ENCODE measurements at regions not wholly inside any gene's neighbourhood (a gene's known extent, or its start where the extent isn't known, plus 50 kb on each side); places are given as distances from the start of the nearest gene placed in this dataset.

GRCh38 chr7:145030754-145031153, 194.9 kb upstream of the TPK1 start:
- TF ChIP-seq, protein P1, sequence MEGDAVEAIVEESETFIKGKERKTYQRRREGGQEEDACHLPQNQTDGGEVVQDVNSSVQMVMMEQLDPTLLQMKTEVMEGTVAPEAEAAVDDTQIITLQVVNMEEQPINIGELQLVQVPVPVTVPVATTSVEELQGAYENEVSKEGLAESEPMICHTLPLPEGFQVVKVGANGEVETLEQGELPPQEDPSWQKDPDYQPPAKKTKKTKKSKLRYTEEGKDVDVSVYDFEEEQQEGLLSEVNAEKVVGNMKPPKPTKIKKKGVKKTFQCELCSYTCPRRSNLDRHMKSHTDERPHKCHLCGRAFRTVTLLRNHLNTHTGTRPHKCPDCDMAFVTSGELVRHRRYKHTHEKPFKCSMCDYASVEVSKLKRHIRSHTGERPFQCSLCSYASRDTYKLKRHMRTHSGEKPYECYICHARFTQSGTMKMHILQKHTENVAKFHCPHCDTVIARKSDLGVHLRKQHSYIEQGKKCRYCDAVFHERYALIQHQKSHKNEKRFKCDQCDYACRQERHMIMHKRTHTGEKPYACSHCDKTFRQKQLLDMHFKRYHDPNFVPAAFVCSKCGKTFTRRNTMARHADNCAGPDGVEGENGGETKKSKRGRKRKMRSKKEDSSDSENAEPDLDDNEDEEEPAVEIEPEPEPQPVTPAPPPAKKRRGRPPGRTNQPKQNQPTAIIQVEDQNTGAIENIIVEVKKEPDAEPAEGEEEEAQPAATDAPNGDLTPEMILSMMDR (IDR thresholded peaks at IDR 0.05; ENCODE audit: low read depth, low read length), result no peak
- TF ChIP-seq EZH2phosphoT487 (IDR thresholded peaks at IDR 0.05; ENCODE audit: low read depth), result no peak
